ENCODE measurements at regions not wholly inside any gene's neighbourhood (a gene's known extent, or its start where the extent isn't known, plus 50 kb on each side); places are given as distances from the start of the nearest gene placed in this dataset.

- no peak for DNase-seq (ENCODE audit: low read depth in 1 of 2, low spot score in 2 of 2)
- Histone ChIP-seq H2BK15ac (ENCODE audit: low read length) (no peak overlapping the region), H3K23ac (ENCODE audit: insufficient read length) (no peak overlapping the region), H3K4ac (replicated peaks; ENCODE audit: insufficient read length, low read depth, low read length) (no peak overlapping the region), H4K8ac (ENCODE audit: extremely low read depth, insufficient read depth, low read length) (no peak overlapping the region), H3K9me3 (ENCODE audit: insufficient read depth in 2 of 2, low read depth in 1 of 2, low read length in 1 of 2) (peaks cover 7 to 14% of the 10 kb centered on the region in 2 experiments), H4K20me1 (replicated peaks in 1 of 2; ENCODE audit: control insufficient read depth in 1 of 2, insufficient read depth in 2 of 2, low read length in 2 of 2) (no peaks in the 10 kb centered on the region), H4K5ac (ENCODE audit: insufficient read length, low read depth, low read length) (no peak overlapping the region), H3K27me3 (replicated peaks in 1 of 4; ENCODE audit: control insufficient read depth in 3 of 4, extremely low read depth in 1 of 4, insufficient read depth in 3 of 4, low read length in 3 of 4) (no peaks in the 10 kb centered on the region), H2BK5ac (ENCODE audit: low read depth, low read length) (no peak overlapping the region), H2AK5ac (ENCODE audit: low read depth, low read length) (no peak overlapping the region), H3K23me2 (ENCODE audit: low read depth, low read length) (no peaks in the 10 kb centered on the region; the same call in 1 of the 2 replicates), H3K4me3 (ENCODE audit: extremely low read depth in 1 of 4, insufficient read depth in 2 of 4, low read depth in 3 of 4, low read length in 4 of 4) (no peak overlapping the region), H2AFZ (ENCODE audit: low read length) (no peak overlapping the region), H3K18ac (ENCODE audit: extremely low read depth, low read length) (no peak overlapping the region), H2BK120ac (replicated peaks; ENCODE audit: low read depth, low read length) (no peak overlapping the region), H2BK20ac (ENCODE audit: low read length) (no peak overlapping the region), H3K4me1 (replicated peaks in 1 of 4; ENCODE audit: control insufficient read depth in 3 of 4, insufficient read depth in 4 of 4, low read length in 3 of 4) (no peaks in the 10 kb centered on the region), H3K79me1 (ENCODE audit: low read depth, low read length) (no peaks in the 10 kb centered on the region), H3K56ac (replicated peaks; ENCODE audit: insufficient read length, low read depth, low read length) (no peak overlapping the region), H3K27ac (ENCODE audit: low read depth, low read length) (no peak overlapping the region), H3K79me2 (ENCODE audit: control insufficient read depth in 1 of 2, insufficient read depth in 2 of 2, low read length in 2 of 2) (no peaks in the 10 kb centered on the region), H3K4me2 (ENCODE audit: insufficient read depth in 1 of 2, low read depth in 2 of 2, low read length in 2 of 2) (no peak overlapping the region), H2BK12ac (ENCODE audit: low read depth, low read length) (no peak overlapping the region), H4K91ac (replicated peaks; ENCODE audit: insufficient read length, low read length) (no peak overlapping the region), H3K36me3 (ENCODE audit: control insufficient read depth in 2 of 4, insufficient read depth in 4 of 4, low read length in 3 of 4) (no peaks in the 10 kb centered on the region), H3K14ac (ENCODE audit: insufficient read length) (no peak overlapping the region), H3K9ac (replicated peaks in 1 of 4; ENCODE audit: extremely low read depth in 1 of 4, low read depth in 3 of 4, low read length in 3 of 4) (no peak overlapping the region)
- ChIA-PET CTCF (ENCODE audit: partially characterized antibody) (no interaction called here), POLR2A (ENCODE audit: partially characterized antibody) (no interaction called here)
- WGBS, 2 experiments (ENCODE audit: extremely low coverage in 1 of 2, insufficient coverage in 1 of 2, insufficient read length in 1 of 2, insufficient replicate concordance in 2 of 2, low coverage in 1 of 2, low lambda C conversion rate in 2 of 2, missing lambda C conversion rate in 1 of 2) = 72% methylated on average over 3 of the region's 3 CpGs; no CpG with 5 or more reads in 1 of the 2 experiments
- FAIRE-seq = no peak
- TF ChIP-seq KDM1A (IDR thresholded peaks at IDR 0.05; ENCODE audit: borderline replicate concordance, low read length) (no peak), SAP30 (IDR thresholded peaks at IDR 0.05; ENCODE audit: insufficient read depth, insufficient replicate concordance, low read length) (no peak), EZH2 (IDR thresholded peaks at IDR 0.05; ENCODE audit: low read depth, low read length, severe bottlenecking) (no peak), CREB1 (IDR thresholded peaks at IDR 0.05) (no peak), ASH2L (IDR thresholded peaks at IDR 0.05; ENCODE audit: low read length) (no peak), JUN (IDR thresholded peaks at IDR 0.05; ENCODE audit: low read depth, low read length) (no peak), YY1 (IDR thresholded peaks at IDR 0.05; ENCODE audit: low read depth, low read length) (no peak), KDM5A (IDR thresholded peaks at IDR 0.05; ENCODE audit: low read length) (no peak), ZNF274 (IDR thresholded peaks at IDR 0.05; ENCODE audit: borderline replicate concordance, extremely low read depth, low read length) (no peak), CBX5 (IDR thresholded peaks at IDR 0.05; ENCODE audit: low read depth, low read length) (no peak), ATF2 (IDR thresholded peaks at IDR 0.05; ENCODE audit: low read length) (no peak)
These were observed 578.8 kb upstream of the AUTS2 start for GRCh38 chr7:69019437-69019836.

Data from H1 (cell line).